A549 (cell line): ENCODE measurements at regions not wholly inside any gene's neighbourhood (a gene's known extent, or its start where the extent isn't known, plus 50 kb on each side); places are given as distances from the start of the nearest gene placed in this dataset.

ENCODE experiments used
- ATAC-seq, 2 experiments: fragments of 200-7000 bp in 1 of 2; fragments of >200 bp in 1 of 2; cut with Nextera tagmentation in 1 of 2; cut with Tn5 transposase in 1 of 2; 3 replicates each; pipeline versions ENCODE4 v1.8.0 to v1.9.1; 2018 to 2020; ENCODE audit warnings: mild to moderate bottlenecking in 1 of 2, moderate library complexity in 1 of 2
- CTCF ChIA-PET: fragments of 300-600 bp; sonication (Branson Sonifier 250); formaldehyde crosslinking; extraction: SDS; loops from one replicate; lab custom pipeline; 2021; ENCODE audit warnings: antibody characterized with exemption, inconsistent platforms; lab: Yijun Ruan, JAX
- POLR2A ChIA-PET: fragments of 350-600 bp; formaldehyde crosslinking; extraction: SDS; loops from one replicate; lab custom pipeline; 2021; ENCODE audit warnings: antibody characterized with exemption, inconsistent platforms; lab: Yijun Ruan, JAX
- DNase-seq, 2 experiments: peaks; one replicate each; pipeline versions ENCODE4 v3.0.0 to v3.0.0-alpha.2; 2011 to 2016; ENCODE audit warnings: low read depth in 1 of 2, low spot score in 1 of 2
- FAIRE-seq: peaks from 2 replicates; lab custom pipeline; 2011; peaks lifted over from hg19 to GRCh38; lab: Jason Lieb, UNC
- H3K27ac ChIP-seq, 2 experiments: fragments of >200 bp; sonication (Bioruptor Twin); formaldehyde crosslinking; 3 replicates each; pipeline ENCODE4 v1.5.1; 2016 to 2017
- H3K4me1 ChIP-seq: fragments of >200 bp; sonication (Bioruptor Twin); formaldehyde crosslinking; 3 replicates; pipeline ENCODE4 v1.6.1; 2016
- H3K4me2 ChIP-seq: fragments of >200 bp; sonication (Bioruptor Twin); formaldehyde crosslinking; 3 replicates; pipeline ENCODE4 v1.6.1; 2016
- H3K4me3 ChIP-seq: fragments of >200 bp; sonication (Bioruptor Twin); formaldehyde crosslinking; 3 replicates; pipeline ENCODE4 v1.5.1; 2016
- H3K9me3 ChIP-seq: fragments of >200 bp; sonication (Bioruptor Twin); formaldehyde crosslinking; 3 replicates; pipeline ENCODE4 v1.6.1; 2016
- CBX8 ChIP-seq: fragments of 200-600 bp; sonication (generic); IDR thresholded peaks from 2 replicates; pipeline ENCODE4 v1.6.1; 2016
- CEBPB ChIP-seq, 2 experiments: fragments of >200 bp in 1 of 2; sonication (Bioruptor Twin) in 1 of 2; formaldehyde crosslinking in 1 of 2; IDR thresholded peaks; 2 replicates each; pipeline ENCODE4 v1.6.1; 2012 to 2016
- CHD4 ChIP-seq: fragments of 200-600 bp; sonication (generic); IDR thresholded peaks from 2 replicates; pipeline ENCODE4 v1.6.1; 2016; ENCODE audit warnings: antibody characterized with exemption, mild to moderate bottlenecking, borderline replicate concordance
- CTCF ChIP-seq: fragments of >200 bp; sonication (Bioruptor Twin); formaldehyde crosslinking; IDR thresholded peaks from 3 replicates; pipeline ENCODE4 v1.5.1; 2016
- GATA3 ChIP-seq: IDR thresholded peaks from 2 replicates; pipeline ENCODE4 v1.6.1; 2012; ENCODE audit warnings: borderline replicate concordance
- HDAC2 ChIP-seq: fragments of 200-600 bp; sonication (generic); IDR thresholded peaks from 2 replicates; pipeline ENCODE4 v1.6.1; 2016
- HEYL ChIP-seq: fragments of 250-450 bp; sonication (Bioruptor Pico); IDR thresholded peaks from 2 replicates; pipeline ENCODE4 v1.8.0; 2021; ENCODE audit warnings: mild to moderate bottlenecking, moderate library complexity
- KDM1A ChIP-seq: fragments of 200-600 bp; sonication (generic); IDR thresholded peaks from 2 replicates; pipeline ENCODE4 v1.6.1; 2016; ENCODE audit warnings: low read depth, mild to moderate bottlenecking
- MAX ChIP-seq: IDR thresholded peaks from 2 replicates; pipeline ENCODE4 v1.6.1; 2012
- PBX3 ChIP-seq: IDR thresholded peaks from 2 replicates; pipeline ENCODE4 v1.6.1; 2012
- PHF8 ChIP-seq: fragments of 200-600 bp; sonication (generic); IDR thresholded peaks from 2 replicates; pipeline ENCODE4 v1.6.1; 2016; ENCODE audit warnings: low read depth, mild to moderate bottlenecking, antibody characterized with exemption, moderate library complexity, borderline replicate concordance
- RAD21 ChIP-seq, 2 experiments: fragments of >200 bp in 1 of 2; sonication (Bioruptor Twin) in 1 of 2; formaldehyde crosslinking in 1 of 2; IDR thresholded peaks in 1 of 2; conservative IDR thresholded peaks in 1 of 2; 2 replicates in 1 of 2; 3 replicates in 1 of 2; pipeline ENCODE4 v1.6.1; 2012 to 2018; ENCODE audit warnings: inconsistent platforms in 1 of 2
- RNF2 ChIP-seq: fragments of 200-600 bp; sonication (generic); IDR thresholded peaks from 2 replicates; pipeline ENCODE4 v1.6.1; 2016; ENCODE audit warnings: low read depth, mild to moderate bottlenecking, antibody characterized with exemption, moderate library complexity, borderline replicate concordance
- SMC3 ChIP-seq: fragments of >200 bp; sonication (Bioruptor Twin); formaldehyde crosslinking; IDR thresholded peaks from 3 replicates; pipeline ENCODE4 v1.6.1; 2018; ENCODE audit warnings: inconsistent platforms
- SREBF2 ChIP-seq: fragments of 450-650 bp; IDR thresholded peaks from 2 replicates; pipeline ENCODE4 v1.6.1; 2014; ENCODE audit warnings: mild to moderate bottlenecking, moderate library complexity
- ZNF302 ChIP-seq: fragments of 250-450 bp; sonication (Bioruptor Pico); IDR thresholded peaks from 2 replicates; pipeline ENCODE4 v1.9.0; 2021; ENCODE audit warnings: inconsistent platforms, mild to moderate bottlenecking, moderate library complexity
- ZSCAN20 ChIP-seq: fragments of 250-450 bp; sonication (Bioruptor Pico); IDR thresholded peaks from 2 replicates; pipeline ENCODE4 v1.8.0; 2022; ENCODE audit warnings: mild to moderate bottlenecking, moderate library complexity
- WGBS: methylation state at CpG from one replicate; pipeline ENCODE4 v1.1.6; 2017; ENCODE audit errors: missing lambda C conversion rate; 5-methylcytosine and 5-hydroxymethylcytosine counted together
- TF ChIP-seq, protein P1 (sequence below): fragments of 150-350 bp; IDR thresholded peaks from 2 replicates; pipeline ENCODE4 v1.6.1; 2014; ENCODE audit warnings: low read depth, mild to moderate bottlenecking, low read length
- TF ChIP-seq, protein P2 (sequence below): fragments of 200-600 bp; sonication (generic); IDR thresholded peaks from 2 replicates; pipeline ENCODE4 v1.6.1; 2016; ENCODE audit warnings: antibody characterized with exemption, mild to moderate bottlenecking, moderate library complexity

DNA sequence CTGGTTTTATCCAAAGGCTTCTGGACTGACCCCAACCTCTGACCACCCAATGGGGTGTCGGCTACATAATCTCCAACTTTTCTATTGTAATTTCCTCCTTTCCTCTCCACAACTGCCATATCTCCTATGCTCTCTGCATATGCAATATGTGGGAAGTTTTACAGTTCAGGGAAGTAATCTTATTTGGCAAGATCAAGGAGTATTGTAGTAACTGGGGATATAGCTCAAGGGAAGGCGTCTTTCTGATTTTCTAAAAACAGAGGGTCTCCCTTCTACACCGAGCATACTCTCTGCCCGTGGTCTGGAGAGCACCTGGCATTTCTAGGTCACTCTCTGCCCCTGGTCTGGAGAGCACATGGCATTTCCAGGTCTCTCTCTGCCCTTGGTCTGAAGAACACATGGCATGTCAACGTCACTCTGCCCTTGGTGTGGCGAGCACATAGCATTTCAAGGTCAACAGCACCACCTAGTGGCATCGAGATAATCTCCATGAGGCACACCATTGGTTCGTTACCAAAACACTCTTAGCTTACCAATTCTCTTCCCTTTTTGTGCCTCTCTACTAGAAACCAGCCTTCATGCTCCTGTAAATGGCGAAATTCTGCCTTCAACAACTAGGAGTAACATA is 616.4 kb upstream of the NUDT12 start:
- Histone ChIP-seq H3K4me2 (no peak overlapping the region), H3K9me3 (peaks cover 4% of the 10 kb centered on the region; the same call in 2 of the 3 replicates), H3K4me3 (no peak overlapping the region), H3K27ac (no peak overlapping the region), H3K4me1 (no peaks in the 10 kb centered on the region)
- peak in 1 of 2 experiments; percentile 92; a peak in 4 of 6 replicates for ATAC-seq
- peak; percentile 20 to 72 for DNase-seq
- FAIRE-seq: no peak
- POLR2A ChIA-PET: no interaction called here
- 33% methylated on average over 9 of the region's 9 CpGs for WGBS
- CTCF ChIA-PET: interaction anchor here (0.5 to 3.1 kb wide), 8 partner anchors 11 to 1836 kb away, joined by 3 to 14 read pairs (median 4); no protein-coding TSS in a partner anchor
- TF ChIP-seq CTCF (peak; percentile 44), SMC3 (peak; percentile 45; the same call in 2 of the 3 replicates), RAD21 (conservative IDR thresholded peaks at IDR 0.05 in 1 of 2, IDR thresholded peaks at IDR 0.05 in 1 of 2) (peak; percentile 64 to 80), SREBF2 (no peak), CBX8 (no peak)

DNA sequence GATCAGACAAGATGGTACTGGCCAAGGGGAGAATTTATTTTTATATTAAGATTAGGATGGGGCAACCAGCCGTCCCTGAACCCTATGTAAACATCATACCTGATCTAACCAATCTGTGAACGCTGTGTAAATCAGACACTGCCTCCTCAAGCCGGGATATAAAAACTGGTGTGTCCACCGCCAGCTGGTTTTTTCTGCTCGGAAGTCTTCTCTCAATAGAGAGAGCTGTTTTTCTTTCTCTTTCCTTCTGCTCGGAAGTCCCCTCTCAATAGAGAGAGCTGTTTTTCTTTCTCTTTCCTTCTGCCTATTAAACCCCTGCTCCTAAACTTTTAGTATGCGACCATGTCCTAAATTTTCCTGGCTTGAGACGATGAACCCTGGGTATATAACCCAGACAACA is 615.5 kb upstream of the NUDT12 start:
- peaks cover 4% of the 10 kb centered on the region; the same call in 2 of the 3 replicates for H3K9me3 ChIP-seq
- CTCF ChIA-PET: interaction anchor here (3.1 kb wide), 1 partner anchor 370 kb away, joined by 14 read pairs; no protein-coding TSS in a partner anchor
- H3K27ac ChIP-seq: no peak overlapping the region
- H3K4me2 ChIP-seq: no peak overlapping the region
- H3K4me1 ChIP-seq: no peaks in the 10 kb centered on the region
- POLR2A ChIA-PET: no interaction called here
- no peak for DNase-seq
- FAIRE-seq: no peak
- H3K4me3 ChIP-seq: no peak overlapping the region
- TF ChIP-seq, protein P1, sequence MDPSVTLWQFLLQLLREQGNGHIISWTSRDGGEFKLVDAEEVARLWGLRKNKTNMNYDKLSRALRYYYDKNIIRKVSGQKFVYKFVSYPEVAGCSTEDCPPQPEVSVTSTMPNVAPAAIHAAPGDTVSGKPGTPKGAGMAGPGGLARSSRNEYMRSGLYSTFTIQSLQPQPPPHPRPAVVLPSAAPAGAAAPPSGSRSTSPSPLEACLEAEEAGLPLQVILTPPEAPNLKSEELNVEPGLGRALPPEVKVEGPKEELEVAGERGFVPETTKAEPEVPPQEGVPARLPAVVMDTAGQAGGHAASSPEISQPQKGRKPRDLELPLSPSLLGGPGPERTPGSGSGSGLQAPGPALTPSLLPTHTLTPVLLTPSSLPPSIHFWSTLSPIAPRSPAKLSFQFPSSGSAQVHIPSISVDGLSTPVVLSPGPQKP: no peak
- no peak for TF ChIP-seq CBX8
- no peak for TF ChIP-seq KDM1A
- TF ChIP-seq RNF2: no peak
- TF ChIP-seq ZNF302 (CRISPR knock-in tag): no peak
- WGBS: 55% methylated on average over 8 of the region's 8 CpGs
- ATAC-seq: no peak

DNA sequence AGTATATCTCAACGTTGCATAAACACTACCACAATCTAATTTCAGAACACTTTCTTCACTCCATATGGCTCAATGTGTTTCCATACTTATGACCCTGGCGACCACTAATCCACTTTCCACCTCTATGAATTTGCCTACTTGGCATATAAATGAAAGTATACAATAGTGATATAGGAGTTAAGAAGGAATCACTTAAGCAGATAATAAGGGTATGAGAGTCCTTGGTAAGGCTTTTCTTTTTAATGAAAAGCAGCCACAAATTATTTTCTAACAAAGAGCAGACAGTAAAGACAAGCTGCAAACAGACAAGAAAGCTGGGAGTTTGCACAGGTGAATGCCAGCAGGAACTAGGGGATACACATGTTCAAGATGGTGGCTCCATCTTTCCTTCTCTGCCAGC is 615.1 kb upstream of the NUDT12 start:
- TF ChIP-seq ZSCAN20 (CRISPR knock-in tag) (no peak), PBX3 (no peak), HDAC2 (no peak), MAX (no peak), HEYL (CRISPR knock-in tag) (no peak), CEBPB (IDR thresholded peaks at IDR 0.05) (no peak), GATA3 (no peak), RNF2 (no peak), CHD4 (no peak), PHF8 (no peak), CBX8 (no peak)
- TF ChIP-seq, protein P2, sequence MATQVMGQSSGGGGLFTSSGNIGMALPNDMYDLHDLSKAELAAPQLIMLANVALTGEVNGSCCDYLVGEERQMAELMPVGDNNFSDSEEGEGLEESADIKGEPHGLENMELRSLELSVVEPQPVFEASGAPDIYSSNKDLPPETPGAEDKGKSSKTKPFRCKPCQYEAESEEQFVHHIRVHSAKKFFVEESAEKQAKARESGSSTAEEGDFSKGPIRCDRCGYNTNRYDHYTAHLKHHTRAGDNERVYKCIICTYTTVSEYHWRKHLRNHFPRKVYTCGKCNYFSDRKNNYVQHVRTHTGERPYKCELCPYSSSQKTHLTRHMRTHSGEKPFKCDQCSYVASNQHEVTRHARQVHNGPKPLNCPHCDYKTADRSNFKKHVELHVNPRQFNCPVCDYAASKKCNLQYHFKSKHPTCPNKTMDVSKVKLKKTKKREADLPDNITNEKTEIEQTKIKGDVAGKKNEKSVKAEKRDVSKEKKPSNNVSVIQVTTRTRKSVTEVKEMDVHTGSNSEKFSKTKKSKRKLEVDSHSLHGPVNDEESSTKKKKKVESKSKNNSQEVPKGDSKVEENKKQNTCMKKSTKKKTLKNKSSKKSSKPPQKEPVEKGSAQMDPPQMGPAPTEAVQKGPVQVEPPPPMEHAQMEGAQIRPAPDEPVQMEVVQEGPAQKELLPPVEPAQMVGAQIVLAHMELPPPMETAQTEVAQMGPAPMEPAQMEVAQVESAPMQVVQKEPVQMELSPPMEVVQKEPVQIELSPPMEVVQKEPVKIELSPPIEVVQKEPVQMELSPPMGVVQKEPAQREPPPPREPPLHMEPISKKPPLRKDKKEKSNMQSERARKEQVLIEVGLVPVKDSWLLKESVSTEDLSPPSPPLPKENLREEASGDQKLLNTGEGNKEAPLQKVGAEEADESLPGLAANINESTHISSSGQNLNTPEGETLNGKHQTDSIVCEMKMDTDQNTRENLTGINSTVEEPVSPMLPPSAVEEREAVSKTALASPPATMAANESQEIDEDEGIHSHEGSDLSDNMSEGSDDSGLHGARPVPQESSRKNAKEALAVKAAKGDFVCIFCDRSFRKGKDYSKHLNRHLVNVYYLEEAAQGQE: no peak
- WGBS: 34% methylated on average over 2 of the region's 2 CpGs
- H3K9me3 ChIP-seq: peaks cover 4% of the 10 kb centered on the region; the same call in 2 of the 3 replicates
- FAIRE-seq (no peak), DNase-seq (no peak), ATAC-seq (no peak)
- no peak overlapping the region for H3K4me3 ChIP-seq
- H3K4me1 ChIP-seq: no peaks in the 10 kb centered on the region
- H3K27ac ChIP-seq: no peak overlapping the region
- H3K4me2 ChIP-seq: no peak overlapping the region
- ChIA-PET CTCF (interaction anchor here (3.1 kb wide), 1 partner anchor 369 kb away, joined by 14 read pairs; no protein-coding TSS in a partner anchor), POLR2A (no interaction called here)
